MM.1S (cell line): ENCODE measurements at regions not wholly inside any gene's neighbourhood (a gene's known extent, or its start where the extent isn't known, plus 50 kb on each side); places are given as distances from the start of the nearest gene placed in this dataset.

ENCODE experiments used
- EZH2 ChIP-seq: fragments of 300-600 bp; sonication (generic); optimal IDR thresholded peaks from 2 replicates; pipeline ENCODE3; 2017; ENCODE audit warnings: low read depth, mild to moderate bottlenecking, antibody characterized with exemption, low read length, mixed read lengths
- TF ChIP-seq, protein P1 (sequence below): fragments of 300-600 bp; sonication (generic); IDR thresholded peaks from 2 replicates; pipeline ENCODE4 v1.5.1; 2016; ENCODE audit warnings: antibody characterized with exemption, low read length, mixed read lengths

- TF ChIP-seq, protein P1, sequence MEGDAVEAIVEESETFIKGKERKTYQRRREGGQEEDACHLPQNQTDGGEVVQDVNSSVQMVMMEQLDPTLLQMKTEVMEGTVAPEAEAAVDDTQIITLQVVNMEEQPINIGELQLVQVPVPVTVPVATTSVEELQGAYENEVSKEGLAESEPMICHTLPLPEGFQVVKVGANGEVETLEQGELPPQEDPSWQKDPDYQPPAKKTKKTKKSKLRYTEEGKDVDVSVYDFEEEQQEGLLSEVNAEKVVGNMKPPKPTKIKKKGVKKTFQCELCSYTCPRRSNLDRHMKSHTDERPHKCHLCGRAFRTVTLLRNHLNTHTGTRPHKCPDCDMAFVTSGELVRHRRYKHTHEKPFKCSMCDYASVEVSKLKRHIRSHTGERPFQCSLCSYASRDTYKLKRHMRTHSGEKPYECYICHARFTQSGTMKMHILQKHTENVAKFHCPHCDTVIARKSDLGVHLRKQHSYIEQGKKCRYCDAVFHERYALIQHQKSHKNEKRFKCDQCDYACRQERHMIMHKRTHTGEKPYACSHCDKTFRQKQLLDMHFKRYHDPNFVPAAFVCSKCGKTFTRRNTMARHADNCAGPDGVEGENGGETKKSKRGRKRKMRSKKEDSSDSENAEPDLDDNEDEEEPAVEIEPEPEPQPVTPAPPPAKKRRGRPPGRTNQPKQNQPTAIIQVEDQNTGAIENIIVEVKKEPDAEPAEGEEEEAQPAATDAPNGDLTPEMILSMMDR: no peak
- TF ChIP-seq EZH2: no peak
These were observed 73.1 kb upstream of the BZW1 start for GRCh38 chr2:200738590-200738989.
